ENCODE measurements at regions not wholly inside any gene's neighbourhood (a gene's known extent, or its start where the extent isn't known, plus 50 kb on each side); places are given as distances from the start of the nearest gene placed in this dataset.

- DNase-seq = no peak
Observed at GRCh38 chr6:167711211-167711610, 115.5 kb upstream of the AFDN start.

- DNase-seq = no peak
Observed at GRCh38 chr6:167711768-167712730, 114.7 kb upstream of the AFDN start.

- DNase-seq = no peak
Observed at GRCh38 chr6:167712731-167713475, 113.8 kb upstream of the AFDN start.

GRCh38 chr6:167714152-167714551 is 112.6 kb upstream of the AFDN start:
- DNase-seq = no peak

GRCh38 chr6:167717455-167717854 is 109.3 kb upstream of the AFDN start:
- no peak for DNase-seq

- DNase-seq = no peak
Observed at GRCh38 chr6:167717867-167718266, 108.8 kb upstream of the AFDN start.

GRCh38 chr6:167719920-167720319 is 106.8 kb upstream of the AFDN start:
- DNase-seq = no peak

GRCh38 chr6:167720456-167721285 is 106.0 kb upstream of the AFDN start:
- no peak for DNase-seq

GRCh38 chr6:167721291-167721690 is 105.4 kb upstream of the AFDN start:
- no peak for DNase-seq

GRCh38 chr6:167722634-167723309 is 103.9 kb upstream of the AFDN start:
- DNase-seq = no peak

- DNase-seq = no peak
Observed at GRCh38 chr6:167726043-167726621, 100.6 kb upstream of the AFDN start.

- DNase-seq = no peak
Observed at GRCh38 chr6:167730441-167730840, 96.3 kb upstream of the AFDN start.

- DNase-seq = no peak
Observed at GRCh38 chr6:167731216-167731615, 95.5 kb upstream of the AFDN start.

GRCh38 chr6:167731731-167732422 is 94.8 kb upstream of the AFDN start:
- DNase-seq = no peak

GRCh38 chr6:167733740-167734661 is 92.7 kb upstream of the AFDN start:
- no peak for DNase-seq

GRCh38 chr6:167734662-167735083 is 92.0 kb upstream of the AFDN start:
- DNase-seq = no peak

- DNase-seq = no peak
Observed at GRCh38 chr6:167735084-167735950, 91.4 kb upstream of the AFDN start.

- DNase-seq = no peak
Observed at GRCh38 chr6:167735951-167736288, 90.8 kb upstream of the AFDN start.

GRCh38 chr6:167736486-167737204 is 90.1 kb upstream of the AFDN start:
- no peak for DNase-seq
